ENCODE measurements at regions not wholly inside any gene's neighbourhood (a gene's known extent, or its start where the extent isn't known, plus 50 kb on each side); places are given as distances from the start of the nearest gene placed in this dataset.

- no peak for FAIRE-seq
- H3K4me1 ChIP-seq: no peaks in the 10 kb centered on the region
- no peaks in the 10 kb centered on the region for H3K9me3 ChIP-seq
- POLR2A ChIA-PET: no interaction called here
- H3K27ac ChIP-seq: no peak overlapping the region
- CTCF ChIA-PET: no interaction called here
- ATAC-seq: no peak
- H3K4me3 ChIP-seq: no peak overlapping the region
- WGBS (ENCODE audit: missing lambda C conversion rate): 56% methylated on average over 1 of the region's 1 CpG
- H3K4me2 ChIP-seq: no peak overlapping the region
- no peak for DNase-seq (ENCODE audit: low read depth in 1 of 2, low spot score in 1 of 2)
- TF ChIP-seq EHF (CRISPR knock-in tag; IDR thresholded peaks at IDR 0.05): no peak
Observed at GRCh38 chr4:111449657-111450056, 695.6 kb upstream of the FAM241A start.

GRCh38 chr4:111450867-111451266 is 694.4 kb upstream of the FAM241A start:
- POLR2A ChIA-PET: no interaction called here
- no peak overlapping the region for H3K4me2 ChIP-seq
- no peaks in the 10 kb centered on the region for H3K9me3 ChIP-seq
- no peak overlapping the region for H3K27ac ChIP-seq
- FAIRE-seq (no peak), DNase-seq (ENCODE audit: low read depth in 1 of 2, low spot score in 1 of 2) (no peak), ATAC-seq (no peak)
- CTCF ChIA-PET: no interaction called here
- no peaks in the 10 kb centered on the region for H3K4me1 ChIP-seq
- TF ChIP-seq RAD21 (conservative IDR thresholded peaks at IDR 0.05 in 1 of 2, IDR thresholded peaks at IDR 0.05 in 1 of 2) (no peak), PHF8 (IDR thresholded peaks at IDR 0.05; ENCODE audit: borderline replicate concordance, low read depth) (no peak), NPAS2 (CRISPR knock-in tag; IDR thresholded peaks at IDR 0.05; ENCODE audit: borderline replicate concordance) (no peak), HOXB13 (CRISPR knock-in tag; IDR thresholded peaks at IDR 0.05; ENCODE audit: low read depth) (no peak), FOSL2 (IDR thresholded peaks at IDR 0.05) (no peak), FOSL2 (CRISPR knock-in tag; IDR thresholded peaks at IDR 0.05) (no peak), TFCP2L1 (CRISPR knock-in tag; IDR thresholded peaks at IDR 0.05) (no peak), RCOR1 (IDR thresholded peaks at IDR 0.05; ENCODE audit: low read depth, low read length) (no peak), KDM1A (IDR thresholded peaks at IDR 0.05; ENCODE audit: low read depth) (no peak), MAX (IDR thresholded peaks at IDR 0.05) (no peak), RARB (CRISPR knock-in tag; IDR thresholded peaks at IDR 0.05) (no peak), USF2 (IDR thresholded peaks at IDR 0.05) (no peak), PBX3 (IDR thresholded peaks at IDR 0.05) (no peak), CHD2 (IDR thresholded peaks at IDR 0.05; ENCODE audit: low read length, partially characterized antibody) (no peak), EHF (CRISPR knock-in tag; IDR thresholded peaks at IDR 0.05) (no peak)
- H3K4me3 ChIP-seq: no peak overlapping the region

GRCh38 chr4:111453216-111453615 is 692.0 kb upstream of the FAM241A start:
- Histone ChIP-seq H3K27ac (no peak overlapping the region), H3K4me1 (no peaks in the 10 kb centered on the region), H3K4me3 (no peak overlapping the region), H3K9me3 (no peaks in the 10 kb centered on the region), H3K4me2 (no peak overlapping the region)
- CTCF ChIA-PET: no interaction called here
- no peak for TF ChIP-seq MYC (IDR thresholded peaks at IDR 0.05; ENCODE audit: borderline replicate concordance, low read length)
- TF ChIP-seq SREBF2 (IDR thresholded peaks at IDR 0.05): no peak
- TF ChIP-seq BHLHE40 (IDR thresholded peaks at IDR 0.05; ENCODE audit: low read depth, low read length): no peak
- TF ChIP-seq MAFK (IDR thresholded peaks at IDR 0.05; ENCODE audit: partially characterized antibody): no peak
- no peak for TF ChIP-seq FOSL2 (IDR thresholded peaks at IDR 0.05)
- no peak for TF ChIP-seq FOSL2 (CRISPR knock-in tag; IDR thresholded peaks at IDR 0.05)
- DNase-seq (ENCODE audit: low read depth in 1 of 2, low spot score in 1 of 2) (no peak), ATAC-seq (no peak), FAIRE-seq (no peak)
- POLR2A ChIA-PET: no interaction called here

GRCh38 chr4:111454961-111455360 is 690.3 kb upstream of the FAM241A start:
- Histone ChIP-seq H3K27ac (no peak overlapping the region), H3K4me1 (no peaks in the 10 kb centered on the region), H3K4me3 (no peak overlapping the region), H3K9me3 (no peaks in the 10 kb centered on the region), H3K4me2 (no peak overlapping the region)
- CTCF ChIA-PET: interaction anchor here (0.6 kb wide), 1 partner anchor 1029 kb away, joined by 3 read pairs; no protein-coding TSS in a partner anchor
- ATAC-seq (no peak), FAIRE-seq (no peak), DNase-seq (ENCODE audit: low read depth in 1 of 2, low spot score in 1 of 2) (no peak)
- WGBS (ENCODE audit: missing lambda C conversion rate): 35% methylated on average over 4 of the region's 4 CpGs
- POLR2A ChIA-PET: no interaction called here
- no peak for TF ChIP-seq EP300 (IDR thresholded peaks at IDR 0.05)
- TF ChIP-seq HOXB5 (CRISPR knock-in tag; IDR thresholded peaks at IDR 0.05): no peak
- no peak for TF ChIP-seq BHLHE40 (IDR thresholded peaks at IDR 0.05; ENCODE audit: low read depth, low read length)
- no peak for TF ChIP-seq MAFK (IDR thresholded peaks at IDR 0.05; ENCODE audit: partially characterized antibody)
- no peak for TF ChIP-seq ELK1 (IDR thresholded peaks at IDR 0.05; ENCODE audit: low read depth, low read length)
- no peak for TF ChIP-seq CBX8 (IDR thresholded peaks at IDR 0.05)
- no peak for TF ChIP-seq TP53 (CRISPR knock-in tag; IDR thresholded peaks at IDR 0.05)
- no peak for TF ChIP-seq REST (IDR thresholded peaks at IDR 0.05)
- TF ChIP-seq CHD2 (IDR thresholded peaks at IDR 0.05; ENCODE audit: low read length, partially characterized antibody): no peak
- TF ChIP-seq HEYL (CRISPR knock-in tag; IDR thresholded peaks at IDR 0.05): no peak
- TF ChIP-seq ZC3H11A (IDR thresholded peaks at IDR 0.05): no peak
- TF ChIP-seq SREBF2 (IDR thresholded peaks at IDR 0.05): no peak
- no peak for TF ChIP-seq FOSL2 (IDR thresholded peaks at IDR 0.05)
- TF ChIP-seq FOSL2 (CRISPR knock-in tag; IDR thresholded peaks at IDR 0.05): no peak
